Neural cell (in vitro differentiated cells): ENCODE measurements at regions not wholly inside any gene's neighbourhood (a gene's known extent, or its start where the extent isn't known, plus 50 kb on each side); places are given as distances from the start of the nearest gene placed in this dataset.

Experiments
- H2AFZ ChIP-seq: fragments of 200-600, 300-800 bp; sonication (generic), shearing (Covaris generic); 2 replicates; pipeline ENCODE4 v1.6.0; 2014; ENCODE audit warnings: low read depth, mild to moderate bottlenecking, antibody characterized with exemption, low read length, moderate library complexity
- H3F3A ChIP-seq: fragments of 200-600 bp; shearing (Covaris generic); 2 replicates; pipeline ENCODE4 v1.6.1; 2016; ENCODE audit warnings: mild to moderate bottlenecking, moderate library complexity, mixed read lengths, antibody characterized with exemption, low read length; ENCODE audit not compliant: insufficient read depth, poor library complexity, severe bottlenecking
- H3K27ac ChIP-seq: fragments of 200-600, 300-800 bp; sonication (generic), shearing (Covaris generic); 2 replicates; pipeline ENCODE4 v1.5.1; 2014; ENCODE audit warnings: mild to moderate bottlenecking, low read length, moderate library complexity
- H3K27me3 ChIP-seq: fragments of 300-800, 200-600 bp; sonication (generic), shearing (Covaris generic); 2 replicates; pipeline ENCODE4 v1.6.0; 2014; ENCODE audit warnings: mild to moderate bottlenecking, low read depth, low read length, moderate library complexity; ENCODE audit not compliant: insufficient read depth
- H3K36me3 ChIP-seq: fragments of 300-800, 200-600 bp; sonication (generic), shearing (Covaris generic); 2 replicates; pipeline ENCODE4 v1.5.1; 2014; ENCODE audit warnings: mild to moderate bottlenecking, antibody characterized with exemption, low read length, moderate library complexity; ENCODE audit not compliant: insufficient read depth
- H3K4me2 ChIP-seq: fragments of 300-800, 200-600 bp; sonication (generic), shearing (Covaris generic); 2 replicates; pipeline ENCODE4 v1.6.0; 2014; ENCODE audit warnings: mild to moderate bottlenecking, low read length
- H3K4me3 ChIP-seq: fragments of 300-800, 200-600 bp; sonication (generic), shearing (Covaris generic); 2 replicates; pipeline ENCODE4 v1.5.1; 2014; ENCODE audit warnings: mild to moderate bottlenecking, low read length, moderate library complexity
- H3K79me2 ChIP-seq: fragments of 200-600 bp; shearing (Covaris generic); replicated peaks from 2 replicates; pipeline ENCODE4 v1.6.0; 2014; ENCODE audit warnings: mild to moderate bottlenecking, low read length, moderate library complexity; ENCODE audit not compliant: insufficient read depth
- H3K9ac ChIP-seq: fragments of 300-800, 200-600 bp; sonication (generic), shearing (Covaris generic); 2 replicates; pipeline ENCODE4 v1.6.1; 2016; ENCODE audit warnings: mild to moderate bottlenecking, low read length, mixed read lengths
- H3K9me2 ChIP-seq: fragments of 200-600 bp; shearing (Covaris generic); 2 replicates; pipeline ENCODE4 v1.6.1; 2016; ENCODE audit warnings: mild to moderate bottlenecking, low read length, mixed read lengths; ENCODE audit not compliant: insufficient read depth
- H3K9me3 ChIP-seq: fragments of 200-600, 300-800 bp; sonication (generic), shearing (Covaris generic); 2 replicates; pipeline ENCODE4 v1.6.1; 2016; ENCODE audit warnings: mild to moderate bottlenecking, mixed run types, low read length, moderate library complexity, mixed read lengths
- H4K20me1 ChIP-seq: fragments of 200-600 bp; shearing (Covaris generic); 2 replicates; pipeline ENCODE4 v1.6.1; 2016; ENCODE audit warnings: mild to moderate bottlenecking, mixed run types; ENCODE audit not compliant: insufficient read depth
- EP300 ChIP-seq: fragments of 450-650 bp; conservative IDR thresholded peaks from 2 replicates; pipeline ENCODE4 v1.6.1; 2014; ENCODE audit warnings: antibody characterized with exemption, mild to moderate bottlenecking, moderate library complexity; ENCODE audit not compliant: poor library complexity, severe bottlenecking
- EZH2 ChIP-seq: fragments of 200-600, 300-800 bp; shearing (Covaris generic), sonication (generic); IDR thresholded peaks from 2 replicates; pipeline ENCODE4 v1.6.1; 2014; ENCODE audit warnings: antibody characterized with exemption, low read length, borderline replicate concordance, mild to moderate bottlenecking; ENCODE audit not compliant: insufficient read depth, poor library complexity, severe bottlenecking
- MXI1 ChIP-seq: fragments of 450-650 bp; conservative IDR thresholded peaks from 2 replicates; pipeline ENCODE4 v1.6.1; 2014; ENCODE audit warnings: antibody characterized with exemption, mild to moderate bottlenecking; ENCODE audit not compliant: poor library complexity, severe bottlenecking
- POLR2AphosphoS5 ChIP-seq: IDR thresholded peaks from 2 replicates; pipeline ENCODE4 v1.6.1; 2012
- RAD21 ChIP-seq: fragments of 450-650 bp; conservative IDR thresholded peaks from 2 replicates; pipeline ENCODE4 v1.6.1; 2014; ENCODE audit warnings: antibody characterized with exemption, mild to moderate bottlenecking, moderate library complexity
- SMC3 ChIP-seq: fragments of 450-650 bp; conservative IDR thresholded peaks from 2 replicates; pipeline ENCODE4 v1.6.1; 2014; ENCODE audit warnings: antibody characterized with exemption, mild to moderate bottlenecking, moderate library complexity; ENCODE audit not compliant: poor library complexity
- TAF1 ChIP-seq: IDR thresholded peaks from 2 replicates; pipeline ENCODE4 v1.6.1; 2012; ENCODE audit warnings: low read depth
- TF ChIP-seq, protein P1 (sequence below): fragments of 450-650 bp; IDR thresholded peaks from 2 replicates; pipeline ENCODE4 v1.5.1; 2014; ENCODE audit warnings: antibody characterized with exemption, mild to moderate bottlenecking, moderate library complexity; ENCODE audit not compliant: poor library complexity, severe bottlenecking
- TF ChIP-seq, protein P2 (sequence below): IDR thresholded peaks from 2 replicates; pipeline ENCODE4 v1.6.1; 2012; ENCODE audit warnings: borderline replicate concordance

DNA sequence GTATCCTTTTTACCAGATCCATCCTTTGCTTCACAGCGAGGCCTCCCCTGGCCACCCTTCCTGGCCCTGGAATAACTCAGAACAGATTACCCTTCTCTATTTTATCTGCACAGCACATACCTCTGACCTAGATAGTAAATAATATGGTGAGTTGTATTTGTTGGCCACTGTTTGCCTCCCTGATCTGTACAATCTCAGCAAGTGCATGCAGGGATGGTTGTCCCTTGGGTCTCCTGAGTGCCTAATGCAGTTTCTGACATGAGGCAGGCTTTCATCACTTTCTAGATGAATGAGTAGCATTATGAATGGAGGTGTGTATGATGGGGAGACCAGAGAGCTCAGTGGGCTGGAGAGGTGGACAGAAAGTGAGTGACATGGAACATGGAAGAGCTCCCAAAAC is 525.1 kb upstream of the IGFBP3 start:
- Histone ChIP-seq H3K9ac (no peak overlapping the region), H3K36me3 (no peaks in the 10 kb centered on the region), H3K27ac (no peak overlapping the region), H3K9me2 (no peaks in the 10 kb centered on the region), H4K20me1 (no peaks in the 10 kb centered on the region), H3K27me3 (no peaks in the 10 kb centered on the region), H3F3A (no peaks in the 10 kb centered on the region), H3K79me2 (no peaks in the 10 kb centered on the region), H2AFZ (no peak overlapping the region), H3K4me3 (no peak overlapping the region), H3K4me2 (no peak overlapping the region), H3K9me3 (no peaks in the 10 kb centered on the region)
- TF ChIP-seq POLR2AphosphoS5 (no peak), TAF1 (no peak)
- TF ChIP-seq, protein P1, sequence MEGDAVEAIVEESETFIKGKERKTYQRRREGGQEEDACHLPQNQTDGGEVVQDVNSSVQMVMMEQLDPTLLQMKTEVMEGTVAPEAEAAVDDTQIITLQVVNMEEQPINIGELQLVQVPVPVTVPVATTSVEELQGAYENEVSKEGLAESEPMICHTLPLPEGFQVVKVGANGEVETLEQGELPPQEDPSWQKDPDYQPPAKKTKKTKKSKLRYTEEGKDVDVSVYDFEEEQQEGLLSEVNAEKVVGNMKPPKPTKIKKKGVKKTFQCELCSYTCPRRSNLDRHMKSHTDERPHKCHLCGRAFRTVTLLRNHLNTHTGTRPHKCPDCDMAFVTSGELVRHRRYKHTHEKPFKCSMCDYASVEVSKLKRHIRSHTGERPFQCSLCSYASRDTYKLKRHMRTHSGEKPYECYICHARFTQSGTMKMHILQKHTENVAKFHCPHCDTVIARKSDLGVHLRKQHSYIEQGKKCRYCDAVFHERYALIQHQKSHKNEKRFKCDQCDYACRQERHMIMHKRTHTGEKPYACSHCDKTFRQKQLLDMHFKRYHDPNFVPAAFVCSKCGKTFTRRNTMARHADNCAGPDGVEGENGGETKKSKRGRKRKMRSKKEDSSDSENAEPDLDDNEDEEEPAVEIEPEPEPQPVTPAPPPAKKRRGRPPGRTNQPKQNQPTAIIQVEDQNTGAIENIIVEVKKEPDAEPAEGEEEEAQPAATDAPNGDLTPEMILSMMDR: no peak
- TF ChIP-seq, protein P2, sequence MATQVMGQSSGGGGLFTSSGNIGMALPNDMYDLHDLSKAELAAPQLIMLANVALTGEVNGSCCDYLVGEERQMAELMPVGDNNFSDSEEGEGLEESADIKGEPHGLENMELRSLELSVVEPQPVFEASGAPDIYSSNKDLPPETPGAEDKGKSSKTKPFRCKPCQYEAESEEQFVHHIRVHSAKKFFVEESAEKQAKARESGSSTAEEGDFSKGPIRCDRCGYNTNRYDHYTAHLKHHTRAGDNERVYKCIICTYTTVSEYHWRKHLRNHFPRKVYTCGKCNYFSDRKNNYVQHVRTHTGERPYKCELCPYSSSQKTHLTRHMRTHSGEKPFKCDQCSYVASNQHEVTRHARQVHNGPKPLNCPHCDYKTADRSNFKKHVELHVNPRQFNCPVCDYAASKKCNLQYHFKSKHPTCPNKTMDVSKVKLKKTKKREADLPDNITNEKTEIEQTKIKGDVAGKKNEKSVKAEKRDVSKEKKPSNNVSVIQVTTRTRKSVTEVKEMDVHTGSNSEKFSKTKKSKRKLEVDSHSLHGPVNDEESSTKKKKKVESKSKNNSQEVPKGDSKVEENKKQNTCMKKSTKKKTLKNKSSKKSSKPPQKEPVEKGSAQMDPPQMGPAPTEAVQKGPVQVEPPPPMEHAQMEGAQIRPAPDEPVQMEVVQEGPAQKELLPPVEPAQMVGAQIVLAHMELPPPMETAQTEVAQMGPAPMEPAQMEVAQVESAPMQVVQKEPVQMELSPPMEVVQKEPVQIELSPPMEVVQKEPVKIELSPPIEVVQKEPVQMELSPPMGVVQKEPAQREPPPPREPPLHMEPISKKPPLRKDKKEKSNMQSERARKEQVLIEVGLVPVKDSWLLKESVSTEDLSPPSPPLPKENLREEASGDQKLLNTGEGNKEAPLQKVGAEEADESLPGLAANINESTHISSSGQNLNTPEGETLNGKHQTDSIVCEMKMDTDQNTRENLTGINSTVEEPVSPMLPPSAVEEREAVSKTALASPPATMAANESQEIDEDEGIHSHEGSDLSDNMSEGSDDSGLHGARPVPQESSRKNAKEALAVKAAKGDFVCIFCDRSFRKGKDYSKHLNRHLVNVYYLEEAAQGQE: no peak

DNA sequence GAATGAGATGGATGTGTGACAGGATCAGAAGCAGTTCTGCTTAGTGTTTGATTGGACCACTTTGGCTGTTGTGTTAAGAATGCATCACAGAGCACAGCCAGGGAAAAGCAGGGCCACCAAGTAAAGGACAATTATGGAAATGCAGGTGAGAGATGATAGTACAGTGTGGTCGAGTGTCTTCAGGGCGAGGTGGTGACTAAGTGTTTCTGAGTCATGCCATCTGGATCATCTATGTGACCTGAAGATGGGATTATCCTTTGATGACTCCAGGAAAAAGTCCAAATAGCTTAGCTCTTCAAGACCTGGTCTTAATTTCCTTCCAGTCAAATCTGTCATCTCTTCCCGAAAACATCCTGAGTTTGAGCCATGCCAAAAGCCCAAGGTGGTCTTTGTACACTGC is 523.2 kb upstream of the IGFBP3 start:
- Histone ChIP-seq H3K27ac (no peak overlapping the region), H3F3A (no peaks in the 10 kb centered on the region), H3K4me3 (no peak overlapping the region), H4K20me1 (no peaks in the 10 kb centered on the region), H3K9ac (no peak overlapping the region), H3K9me3 (no peaks in the 10 kb centered on the region), H3K9me2 (no peaks in the 10 kb centered on the region), H3K36me3 (no peaks in the 10 kb centered on the region), H3K79me2 (no peaks in the 10 kb centered on the region), H2AFZ (no peak overlapping the region), H3K4me2 (no peak overlapping the region), H3K27me3 (no peaks in the 10 kb centered on the region)
- no peak for TF ChIP-seq POLR2AphosphoS5
- TF ChIP-seq, protein P2: no peak
- TF ChIP-seq, protein P1: no peak
- TF ChIP-seq MXI1: no peak
- no peak for TF ChIP-seq TAF1
- TF ChIP-seq EZH2: no peak
- TF ChIP-seq RAD21: no peak
- no peak for TF ChIP-seq EP300
- TF ChIP-seq SMC3: no peak
